Calu3 (cell line): ENCODE measurements at regions not wholly inside any gene's neighbourhood (a gene's known extent, or its start where the extent isn't known, plus 50 kb on each side); places are given as distances from the start of the nearest gene placed in this dataset.

Experiments used
- BruUV-seq: library from RNA; stranded (reverse); fragments of 400-500 nt; replicated peaks from 2 replicates; lab custom pipeline; 2021; lab: Mats Ljungman, UMichigan
- CTCF ChIA-PET: fragments of 300-600 bp; sonication (Branson Sonifier 250); formaldehyde crosslinking; loops from one replicate; lab custom pipeline; 2022; ENCODE audit warnings: antibody characterized with exemption; lab: Charles Lee
- DNase-seq: peaks from one replicate; pipeline ENCODE4 v3.0.0; 2022
- H3K27ac Mint-ChIP-seq: one replicate; pipeline ENCODE4 v1.8.0; 2022; ENCODE audit warnings: mixed read lengths; ENCODE audit not compliant: unreplicated experiment
- H3K27me3 Mint-ChIP-seq: one replicate; pipeline ENCODE4 v1.8.0; 2022; ENCODE audit warnings: mixed read lengths; ENCODE audit not compliant: unreplicated experiment
- H3K36me3 Mint-ChIP-seq: one replicate; pipeline ENCODE4 v1.8.0; 2022; ENCODE audit warnings: mild to moderate bottlenecking, moderate library complexity, mixed read lengths; ENCODE audit not compliant: insufficient read depth, unreplicated experiment
- H3K4me1 Mint-ChIP-seq: one replicate; pipeline ENCODE4 v1.8.0; 2022; ENCODE audit warnings: mild to moderate bottlenecking, low read depth, mixed read lengths; ENCODE audit not compliant: unreplicated experiment
- H3K4me3 Mint-ChIP-seq: one replicate; pipeline ENCODE4 v1.8.0; 2022; ENCODE audit warnings: mild to moderate bottlenecking, low read depth, moderate library complexity, mixed read lengths; ENCODE audit not compliant: unreplicated experiment
- H3K9me3 Mint-ChIP-seq: one replicate; pipeline ENCODE4 v1.8.0; 2022; ENCODE audit warnings: low read depth, mixed read lengths; ENCODE audit not compliant: unreplicated experiment
- CTCF ChIP-seq: fragments of 200-600 bp; IDR thresholded peaks from one replicate; pipeline ENCODE4 v1.8.0; 2022; ENCODE audit warnings: antibody characterized with exemption; ENCODE audit not compliant: unreplicated experiment
- intact Hi-C: fragments of 100-400 bp; cut with micrococcal nuclease; formaldehyde crosslinking; loops from one replicate; pipeline ENCODE4 v1.10.0; 2022; ENCODE audit not compliant: unreplicated experiment

GRCh38 chr19:34837262-34837661 lies 64.2 kb upstream of the ZNF599 start:
- intact Hi-C loops, result no loop called here
- no peaks in the 10 kb centered on the region for H3K9me3 Mint-ChIP-seq
- CTCF ChIA-PET, result interaction anchor here (0.8 kb wide), 1 partner anchor 10 kb away, joined by 3 read pairs; no protein-coding TSS in a partner anchor
- TF ChIP-seq CTCF, result no peak
- no peak for DNase-seq
- no peak overlapping the region for H3K4me3 Mint-ChIP-seq
- no TSS peak for BruUV-seq
- H3K27me3 Mint-ChIP-seq, result peaks cover 77% of the 10 kb centered on the region
- no peaks in the 10 kb centered on the region for H3K4me1 Mint-ChIP-seq
- H3K27ac Mint-ChIP-seq, result no peak overlapping the region
- no peaks in the 10 kb centered on the region for H3K36me3 Mint-ChIP-seq

GRCh38 chr19:34835631-34836351 lies 62.8 kb upstream of the ZNF599 start:
- Mint-ChIP-seq H3K27me3 (peaks cover 77% of the 10 kb centered on the region), H3K9me3 (no peaks in the 10 kb centered on the region), H3K27ac (no peak overlapping the region), H3K4me1 (no peaks in the 10 kb centered on the region), H3K36me3 (no peaks in the 10 kb centered on the region), H3K4me3 (no peak overlapping the region)
- no TSS peak for BruUV-seq
- no peak for DNase-seq
- intact Hi-C loops, result no loop called here
- CTCF ChIA-PET, result no interaction called here
- TF ChIP-seq CTCF, result no peak

GRCh38 chr19:34834472-34835061 lies 61.6 kb upstream of the ZNF599 start:
- peaks cover 81% of the 10 kb centered on the region for H3K27me3 Mint-ChIP-seq
- no TSS peak for BruUV-seq
- no peak for DNase-seq
- CTCF ChIA-PET, result no interaction called here
- H3K36me3 Mint-ChIP-seq, result no peaks in the 10 kb centered on the region
- no peaks in the 10 kb centered on the region for H3K9me3 Mint-ChIP-seq
- intact Hi-C loops, result no loop called here
- no peak overlapping the region for H3K27ac Mint-ChIP-seq
- H3K4me3 Mint-ChIP-seq, result no peak overlapping the region
- no peak for TF ChIP-seq CTCF
- no peaks in the 10 kb centered on the region for H3K4me1 Mint-ChIP-seq

- Mint-ChIP-seq H3K9me3 (no peaks in the 10 kb centered on the region), H3K4me1 (no peaks in the 10 kb centered on the region), H3K36me3 (no peaks in the 10 kb centered on the region), H3K27me3 (peaks cover 67% of the 10 kb centered on the region), H3K4me3 (no peak overlapping the region), H3K27ac (no peak overlapping the region)
- DNase-seq, result no peak
- BruUV-seq, result no TSS peak
- no peak for TF ChIP-seq CTCF
- intact Hi-C loops, result no loop called here
- CTCF ChIA-PET, result interaction anchor here (0.5 kb wide), 1 partner anchor 153 kb away, joined by 5 read pairs; no protein-coding TSS in a partner anchor
Observed at GRCh38 chr19:34832581-34833112, 59.6 kb upstream of the ZNF599 start.
